ENCODE measurements at regions not wholly inside any gene's neighbourhood (a gene's known extent, or its start where the extent isn't known, plus 50 kb on each side); places are given as distances from the start of the nearest gene placed in this dataset.
"Not testable (repeated sequence)": the region's sequence is repeated elsewhere in the genome, so short reads cannot be mapped to it uniquely, and the experiment has no call there.

- DNase-seq: no peak
These were observed 192.5 kb downstream of the TECRL start for GRCh38 chr4:64216741-64217140.

GRCh38 chr4:64205376-64205775, 203.9 kb downstream of the TECRL start:
- no peak for DNase-seq

- DNase-seq: no peak
These were observed 209.2 kb downstream of the TECRL start for GRCh38 chr4:64200001-64200555.

GRCh38 chr4:64195582-64195981, 213.7 kb downstream of the TECRL start:
- DNase-seq: no peak

DNA sequence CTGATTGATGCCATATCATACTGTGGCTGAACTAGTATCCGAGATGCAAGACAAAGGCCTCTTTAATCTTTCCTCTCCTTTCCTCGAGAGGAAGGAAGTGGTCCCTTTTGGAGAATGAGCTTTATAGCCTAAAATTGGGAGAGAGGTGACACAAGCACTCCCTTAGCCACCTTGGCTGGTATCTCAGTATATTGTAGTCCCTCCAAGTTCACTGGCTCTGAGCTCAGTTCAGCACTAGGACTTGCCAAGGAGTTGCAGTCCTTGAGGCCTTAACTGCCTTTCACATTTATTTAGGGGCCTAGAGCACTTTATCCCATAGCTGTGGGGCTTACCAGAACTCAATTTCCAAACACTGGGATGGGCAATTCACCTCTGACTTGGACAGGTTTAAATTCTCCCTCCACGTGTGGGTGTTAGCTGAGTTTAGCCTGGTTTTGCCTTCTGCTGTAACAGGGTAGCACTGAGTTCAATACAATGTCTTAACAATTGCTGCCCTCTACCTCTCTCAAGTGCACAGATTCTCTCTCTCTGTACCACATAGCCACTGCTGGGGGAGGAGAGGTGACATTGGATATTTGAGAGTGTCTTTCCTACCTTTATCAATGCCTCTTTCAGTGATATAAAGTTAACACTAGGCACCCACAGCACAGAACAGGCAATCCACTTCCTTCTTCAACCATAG, 216.4 kb downstream of the TECRL start:
- DNase-seq: no peak

DNA sequence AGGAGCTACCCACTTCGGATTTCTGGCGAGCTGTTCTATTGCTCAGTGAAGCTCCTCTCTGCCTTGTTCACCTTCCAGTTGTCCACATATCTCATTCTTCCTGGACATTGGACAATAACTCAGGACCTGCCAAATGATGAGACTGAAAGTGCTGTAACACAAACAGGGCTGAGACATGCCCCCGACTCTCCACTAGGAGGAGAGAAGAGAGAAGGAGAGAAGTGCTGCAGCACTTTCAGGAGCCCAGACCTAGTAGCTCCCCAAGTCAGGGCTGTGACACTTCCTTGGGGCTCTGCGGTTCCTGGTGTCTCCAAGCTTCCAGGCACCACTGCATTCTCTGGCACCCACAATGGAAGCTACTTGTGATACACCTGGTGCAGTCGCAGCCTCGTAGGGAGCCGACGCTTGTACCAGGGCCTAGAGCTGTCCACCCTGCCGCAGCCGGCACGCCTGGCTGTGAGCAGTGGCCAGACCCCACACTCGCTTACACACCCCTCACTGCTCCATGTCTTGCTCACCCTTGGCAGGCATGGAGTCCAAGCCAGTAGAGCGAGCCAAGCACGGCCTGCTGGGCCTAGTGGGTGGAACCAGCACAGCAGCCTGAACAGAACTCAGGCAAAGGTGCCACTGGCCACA, 234.9 kb downstream of the TECRL start:
- DNase-seq: no peak

- DNase-seq: no peak
These were observed 242.9 kb downstream of the TECRL start for GRCh38 chr4:64166365-64166764.

DNA sequence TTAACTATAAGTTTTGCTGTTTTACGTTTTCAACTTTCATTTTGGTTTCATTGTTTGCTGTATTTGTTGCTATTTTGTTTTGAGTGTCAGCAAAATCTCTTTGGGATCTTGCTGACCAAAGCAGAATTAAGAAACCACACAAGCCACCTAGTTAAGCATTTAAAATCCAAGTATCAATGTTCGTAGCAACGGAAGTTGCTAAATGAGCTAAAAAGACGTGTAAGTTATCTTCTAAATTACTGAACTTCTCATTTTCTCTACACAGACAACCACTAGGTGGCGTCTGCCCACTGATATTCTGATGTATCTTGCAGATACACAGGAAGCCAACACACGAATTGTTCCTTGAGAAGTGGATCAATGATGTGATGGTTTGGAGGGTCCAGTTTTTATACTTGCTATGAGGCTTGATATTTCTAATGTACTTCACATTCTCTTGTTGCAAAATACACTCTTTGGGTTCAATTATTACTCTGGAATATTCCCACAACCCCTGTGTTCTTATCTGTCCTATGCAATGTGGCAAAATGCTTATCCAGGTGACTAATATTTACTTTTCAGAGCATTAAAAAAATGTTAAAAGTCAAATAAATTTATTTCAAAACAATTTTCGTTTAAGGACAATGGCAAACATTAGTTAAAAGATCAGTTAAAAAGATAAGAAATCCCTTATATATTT, 250.5 kb downstream of the TECRL start:
- peak; percentile 12 for DNase-seq

- DNase-seq: no peak
These were observed 251.9 kb downstream of the TECRL start for GRCh38 chr4:64157397-64157796.

GRCh38 chr4:64156253-64156652, 253.0 kb downstream of the TECRL start:
- no peak for DNase-seq

DNA sequence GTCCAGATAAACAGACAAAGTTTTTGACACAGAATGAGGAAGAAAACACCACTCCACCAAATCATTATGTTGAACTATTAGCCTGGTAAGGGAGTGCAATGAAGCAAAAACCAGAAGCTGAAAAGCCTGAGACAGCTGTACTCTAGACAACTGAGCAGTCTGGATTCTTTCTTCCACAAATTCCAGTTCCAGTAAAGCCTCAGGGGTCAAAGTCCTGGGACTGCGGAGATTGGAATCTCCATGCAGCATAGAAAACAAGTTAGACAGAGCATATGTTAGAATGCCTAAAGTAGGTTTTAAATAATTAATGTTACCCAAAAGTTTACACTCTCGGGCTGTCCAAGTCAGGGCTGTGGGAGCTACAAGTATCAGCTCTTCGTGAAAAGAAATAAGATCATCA, 263.2 kb downstream of the TECRL start:
- no peak for DNase-seq

- no peak for DNase-seq
These were observed 264.3 kb downstream of the TECRL start for GRCh38 chr4:64144994-64145393.

GRCh38 chr4:64130907-64131306, 278.3 kb downstream of the TECRL start:
- DNase-seq: no peak

GRCh38 chr4:64125354-64125753, 283.9 kb downstream of the TECRL start:
- DNase-seq: no peak

GRCh38 chr4:64121803-64122202, 287.4 kb downstream of the TECRL start:
- DNase-seq: no peak

DNA sequence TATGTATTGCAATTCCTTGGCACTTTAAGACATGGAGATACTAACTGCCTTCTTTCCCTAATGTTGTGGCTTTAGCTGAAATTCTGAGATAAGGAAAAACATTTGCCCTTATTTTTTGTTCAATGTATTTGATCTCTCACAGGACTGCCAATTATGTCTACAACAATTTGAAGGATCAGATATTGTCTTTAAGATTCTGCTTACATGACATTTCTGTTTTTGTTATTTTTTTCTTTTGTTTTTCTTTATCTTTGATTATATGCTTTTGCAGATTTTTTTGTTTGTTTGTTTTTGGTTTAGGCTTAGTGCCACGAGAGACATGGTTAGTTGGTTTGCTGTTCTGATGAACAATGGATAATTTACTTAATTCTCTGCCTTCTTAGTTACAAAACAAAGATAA, 303.3 kb downstream of the TECRL start:
- DNase-seq: no peak

- DNase-seq: no peak
These were observed 313.9 kb downstream of the TECRL start for GRCh38 chr4:64095398-64095797.

GRCh38 chr4:64079316-64079715, 329.9 kb downstream of the TECRL start:
- no peak for DNase-seq

DNA sequence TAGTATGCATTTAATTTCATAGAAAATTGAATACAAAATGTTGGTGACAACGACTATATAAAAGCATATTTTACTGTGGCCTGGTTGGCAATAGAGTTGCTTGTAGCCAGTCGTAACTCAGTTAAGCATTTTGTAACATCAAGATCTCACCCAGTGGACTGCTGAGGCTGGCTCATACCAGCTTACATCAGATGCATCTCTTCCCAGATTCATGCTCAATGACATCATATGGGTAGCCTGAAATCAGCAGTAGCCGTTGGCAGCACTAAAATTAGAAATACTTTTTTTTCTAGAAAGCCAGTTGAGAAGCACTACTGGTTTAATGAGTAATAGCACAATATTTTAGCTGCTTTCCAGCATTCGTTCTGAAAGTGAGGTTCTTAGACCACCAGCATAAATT, 341.2 kb downstream of the TECRL start:
- DNase-seq: no peak

DNA sequence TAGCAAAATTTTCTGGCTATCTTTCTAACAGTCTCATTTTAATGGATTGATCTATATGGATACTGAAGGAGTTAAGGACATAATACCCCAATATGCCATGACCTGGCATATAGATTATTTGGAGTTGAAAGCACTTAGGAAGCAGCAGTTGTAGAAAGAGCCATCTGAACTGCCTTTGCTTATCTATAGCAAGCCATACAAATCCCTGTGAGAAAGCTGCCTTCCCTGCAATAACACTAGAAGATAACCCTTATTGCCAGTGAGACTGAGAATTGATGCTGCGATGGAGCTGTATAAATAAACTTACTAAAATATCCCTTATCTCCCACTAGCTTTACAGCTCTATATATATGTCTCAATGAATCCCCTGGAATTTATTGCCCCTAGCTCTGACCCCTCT, 346.3 kb downstream of the TECRL start:
- DNase-seq: no peak

DNA sequence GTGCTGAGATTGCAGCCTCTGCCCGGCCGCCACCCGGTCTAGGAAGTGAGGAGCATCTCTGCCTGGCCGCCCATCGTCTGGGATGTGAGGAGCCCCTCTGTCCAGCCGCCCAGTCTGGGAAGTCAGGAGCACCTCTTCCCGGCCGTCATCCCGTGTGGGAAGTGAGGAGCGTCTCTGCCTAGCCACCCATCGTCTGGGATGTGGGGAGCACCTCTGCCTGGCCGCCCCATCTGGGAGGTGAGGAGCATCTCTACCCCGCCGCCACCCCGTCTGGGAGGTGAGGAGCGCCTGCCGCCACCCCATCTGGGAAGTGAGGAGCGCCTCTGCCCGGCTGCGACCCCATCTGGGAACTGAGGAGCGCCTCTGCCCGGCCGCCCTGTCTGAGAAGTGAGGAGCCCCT, 372.2 kb downstream of the TECRL start:
- not testable (repeated sequence) for DNase-seq

DNA sequence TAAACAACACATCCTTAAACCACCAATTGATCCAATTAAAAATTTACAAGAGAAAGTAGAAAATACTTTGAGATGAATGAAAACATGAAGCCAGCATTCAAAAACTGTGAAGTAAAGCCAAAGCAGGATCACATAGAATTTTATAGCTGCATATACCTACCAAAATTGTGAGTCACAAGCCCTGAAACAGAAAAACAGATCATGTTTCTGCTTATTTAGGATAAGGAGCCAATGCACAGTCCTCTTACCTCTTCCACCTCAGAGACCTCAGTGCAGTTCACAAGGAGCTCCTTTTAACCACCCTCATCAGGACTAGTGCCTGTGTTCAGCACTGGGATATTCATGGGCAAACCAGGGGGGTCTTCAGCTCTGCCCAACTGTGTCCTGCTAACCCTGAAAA, 386.7 kb downstream of the TECRL start:
- no peak for DNase-seq

DNA sequence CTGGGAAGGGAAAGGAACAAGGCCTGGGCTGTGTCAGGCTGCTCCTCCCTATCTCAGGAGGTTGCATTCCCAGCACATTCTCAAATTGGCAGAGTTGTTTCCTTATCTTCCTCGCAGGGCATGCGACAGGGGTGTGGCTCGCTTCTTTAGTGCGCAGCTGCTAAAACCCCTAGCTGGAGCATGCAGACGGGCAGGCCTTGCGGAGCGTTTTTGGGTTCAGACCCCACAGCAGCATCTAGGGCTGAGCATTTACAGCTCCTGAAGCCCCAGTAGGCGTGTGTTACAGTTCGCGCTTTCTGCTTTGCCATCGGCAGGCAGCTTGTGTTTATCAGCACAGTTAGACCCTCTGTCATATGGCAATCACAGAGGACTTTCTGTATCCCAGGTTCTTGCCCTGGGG, 392.4 kb downstream of the TECRL start:
- DNase-seq: no peak

DNA sequence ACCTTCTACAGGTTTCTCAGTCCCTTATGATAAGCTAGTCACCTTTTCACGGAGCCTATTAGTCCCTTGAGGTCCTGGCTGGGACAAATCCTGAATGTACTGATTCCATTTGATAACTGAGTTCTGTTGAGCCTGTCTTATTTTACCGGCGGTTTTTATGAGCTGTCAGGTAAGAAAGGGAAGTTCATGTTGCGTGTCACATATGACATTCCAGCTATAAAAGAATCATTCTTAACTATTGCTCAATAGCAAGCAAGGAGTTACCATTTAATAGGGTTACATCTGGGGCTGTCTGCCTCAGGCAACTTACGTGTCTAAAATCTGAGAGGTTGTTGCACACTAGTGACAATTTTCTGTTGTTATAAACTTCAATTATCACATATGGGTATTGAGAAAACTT, 394.6 kb downstream of the TECRL start:
- DNase-seq: no peak

Measured in activated T-cell treated with anti-CD3 and anti-CD28 coated beads for 4 hours (primary cell).